SK-N-SH (cell line): ENCODE measurements at regions not wholly inside any gene's neighbourhood (a gene's known extent, or its start where the extent isn't known, plus 50 kb on each side); places are given as distances from the start of the nearest gene placed in this dataset.

ENCODE experiments used
- CTCF ChIA-PET: fragments of 300-600, 350-600 bp; formaldehyde crosslinking; extraction: SDS; loops from one replicate; lab custom pipeline; 2021; lab: Yijun Ruan, JAX
- POLR2A ChIA-PET: fragments of 350-600 bp; sonication (Branson Sonifier 250); formaldehyde crosslinking; extraction: SDS; loops from one replicate; lab custom pipeline; 2020; ENCODE audit warnings: antibody characterized with exemption, inconsistent platforms; lab: Yijun Ruan, JAX
- DNase-seq: peaks from one replicate; pipeline ENCODE4 v3.0.0; 2012
- H2AFZ ChIP-seq: fragments of 200-600 bp; sonication (generic); 2 replicates; pipeline ENCODE4 v1.8.1; 2016; ENCODE audit warnings: antibody characterized with exemption, mild to moderate bottlenecking, low read depth
- H3F3A ChIP-seq: fragments of 200-600 bp; sonication (generic); replicated peaks from 2 replicates; pipeline ENCODE3; 2016; ENCODE audit warnings: antibody characterized with exemption, mild to moderate bottlenecking; ENCODE audit not compliant: insufficient read depth
- H3K27ac ChIP-seq, 2 experiments: fragments of 200-500 bp in 1 of 2; fragments of 200-600 bp in 1 of 2; sonication (Bioruptor generic) in 1 of 2; sonication (generic), shearing (Covaris generic) in 1 of 2; 2 replicates each; pipeline versions ENCODE4 v1.5.1 to v1.6.1; 2014 to 2016; ENCODE audit warnings: low read depth in 2 of 2, inconsistent platforms in 1 of 2, low read length in 1 of 2, mild to moderate bottlenecking in 1 of 2, mixed read lengths in 1 of 2
- H3K27me3 ChIP-seq: fragments of 200-600 bp; sonication (generic), shearing (Covaris generic); 2 replicates; pipeline ENCODE4 v1.6.1; 2016; ENCODE audit warnings: mixed run types; ENCODE audit not compliant: insufficient read depth
- H3K36me3 ChIP-seq, 2 experiments: fragments of 200-500 bp in 1 of 2; fragments of 200-600 bp in 1 of 2; sonication (Bioruptor generic) in 1 of 2; sonication (generic) in 1 of 2; replicated peaks in 1 of 2; 2 replicates each; pipeline versions ENCODE3 to v1.5.1; 2014 to 2016; ENCODE audit warnings: low read length in 1 of 2, mild to moderate bottlenecking in 1 of 2; ENCODE audit not compliant: insufficient read depth in 2 of 2, control insufficient read depth in 1 of 2
- H3K4me1 ChIP-seq, 2 experiments: fragments of 200-500 bp in 1 of 2; fragments of 200-600 bp in 1 of 2; sonication (Bioruptor generic) in 1 of 2; sonication (generic), shearing (Covaris generic) in 1 of 2; 2 replicates each; pipeline versions ENCODE4 v1.5.1 to v1.6.1; 2014 to 2016; ENCODE audit warnings: low read depth in 1 of 2, low read length in 1 of 2, mixed run types in 1 of 2; ENCODE audit not compliant: insufficient read depth in 2 of 2, control insufficient read depth in 1 of 2
- H3K4me2 ChIP-seq: fragments of 200-600 bp; sonication (generic), shearing (Covaris generic); 2 replicates; pipeline ENCODE4 v1.6.1; 2017; ENCODE audit warnings: mixed run types
- H3K4me3 ChIP-seq, 2 experiments: fragments of 200-500 bp in 1 of 2; fragments of 200-600 bp in 1 of 2; sonication (Bioruptor generic) in 1 of 2; sonication (generic), shearing (Covaris generic) in 1 of 2; 2 replicates each; pipeline versions ENCODE4 v1.5.1 to v1.8.1; 2014 to 2016; ENCODE audit warnings: low read depth in 2 of 2, inconsistent platforms in 1 of 2, low read length in 1 of 2, mild to moderate bottlenecking in 1 of 2, mixed read lengths in 1 of 2, moderate library complexity in 1 of 2
- H3K79me2 ChIP-seq: fragments of 200-600 bp; sonication (generic); 2 replicates; pipeline ENCODE4 v1.8.1; 2017; ENCODE audit warnings: mild to moderate bottlenecking; ENCODE audit not compliant: insufficient read depth
- H3K9ac ChIP-seq: fragments of 200-600 bp; sonication (generic); 2 replicates; pipeline ENCODE4 v1.6.1; 2017; ENCODE audit warnings: mixed run types
- H3K9me2 ChIP-seq: fragments of 200-600 bp; sonication (generic); 2 replicates; pipeline ENCODE4 v1.6.1; 2017; ENCODE audit warnings: mixed run types
- H3K9me3 ChIP-seq: fragments of 200-600 bp; sonication (generic); 2 replicates; pipeline ENCODE4 v1.6.1; 2017; ENCODE audit warnings: mixed run types, mild to moderate bottlenecking, moderate library complexity
- H4K20me1 ChIP-seq: fragments of 200-600 bp; sonication (generic); 2 replicates; pipeline ENCODE4 v1.6.1; 2017; ENCODE audit warnings: mild to moderate bottlenecking, mixed run types; ENCODE audit not compliant: insufficient read depth
- ELF1 ChIP-seq: IDR thresholded peaks from 2 replicates; pipeline ENCODE4 v1.4.0; 2012
- FOSL2 ChIP-seq: IDR thresholded peaks from 2 replicates; pipeline ENCODE4 v1.4.0; 2012; ENCODE audit warnings: low read depth, mild to moderate bottlenecking, moderate library complexity, borderline replicate concordance
- MAX ChIP-seq: IDR thresholded peaks from 2 replicates; pipeline ENCODE4 v1.4.0; 2012; ENCODE audit warnings: low read depth
- POLR2AphosphoS5 ChIP-seq: IDR thresholded peaks from 2 replicates; pipeline ENCODE4 v1.6.1; 2012; ENCODE audit warnings: low read depth, low read length
- RAD21 ChIP-seq: IDR thresholded peaks from 2 replicates; pipeline ENCODE4 v1.6.1; 2012; ENCODE audit warnings: mild to moderate bottlenecking, low read length
- RFX5 ChIP-seq: IDR thresholded peaks from 2 replicates; pipeline ENCODE4 v1.6.1; 2012; ENCODE audit warnings: mild to moderate bottlenecking, improper control_type of control experiment, low read length
- SIN3A ChIP-seq: IDR thresholded peaks from 2 replicates; pipeline ENCODE4 v1.6.1; 2012; ENCODE audit warnings: low read depth, mild to moderate bottlenecking, low read length, moderate library complexity, borderline replicate concordance
- TAF1 ChIP-seq: IDR thresholded peaks from 2 replicates; pipeline ENCODE4 v1.6.1; 2012; ENCODE audit warnings: low read depth, mild to moderate bottlenecking, low read length, moderate library complexity, borderline replicate concordance
- TCF12 ChIP-seq: IDR thresholded peaks from 2 replicates; pipeline ENCODE4 v1.4.0; 2012
- TEAD4 ChIP-seq: IDR thresholded peaks from 2 replicates; pipeline ENCODE4 v1.4.0; 2012; ENCODE audit warnings: mild to moderate bottlenecking, borderline replicate concordance; ENCODE audit not compliant: insufficient read depth
- whole genome bisulfite sequencing: methylation state at CpG from one replicate; pipeline ENCODE4 v1.1.6; 2017; ENCODE audit warnings: low lambda C conversion rate; 5-methylcytosine and 5-hydroxymethylcytosine counted together
- TF ChIP-seq, protein P1 (sequence below): IDR thresholded peaks from 2 replicates; pipeline ENCODE4 v1.6.1; 2012; ENCODE audit warnings: mild to moderate bottlenecking, low read depth, low read length, moderate library complexity

GRCh38 chr5:82347201-82347865 is 69.2 kb upstream of the RPS23 start:
- no peaks in the 10 kb centered on the region for H3K9me3 ChIP-seq
- no peaks in the 10 kb centered on the region for H3K9me2 ChIP-seq
- H3K4me1 ChIP-seq: peaks cover 10 to 14% of the 10 kb centered on the region in 2 experiments; a peak in 1 of 4 replicates
- H3F3A ChIP-seq: no peaks in the 10 kb centered on the region
- H3K27me3 ChIP-seq: no peaks in the 10 kb centered on the region
- 78% methylated on average over 12 of the region's 12 CpGs for WGBS
- TF ChIP-seq FOSL2 (no peak), MAX (0 out of 2 replicates have a peak, but pooled peaks have one; percentile 50), SIN3A (no peak)
- no peak overlapping the region for H3K9ac ChIP-seq
- H4K20me1 ChIP-seq: no peaks in the 10 kb centered on the region
- H3K36me3 ChIP-seq: no peaks in the 10 kb centered on the region
- DNase-seq: no peak
- no peaks in the 10 kb centered on the region for H3K79me2 ChIP-seq
- CTCF ChIA-PET: interaction anchor here (0.6 to 1.2 kb wide), 3 partner anchors 35 to 1216 kb away, joined by 3 to 6 read pairs (median 3); no protein-coding TSS in a partner anchor
- H3K4me2 ChIP-seq: no peak overlapping the region
- peak overlapping the region; percentile 49; the same call in 1 of the 2 replicates for H2AFZ ChIP-seq
- H3K4me3 ChIP-seq: no peak overlapping the region
- peak overlapping the region in 1 of 2 experiments; percentile 51; a peak in 2 of 4 replicates for H3K27ac ChIP-seq
- POLR2A ChIA-PET: no interaction called here

GRCh38 chr5:82346399-82347165 is 68.4 kb upstream of the RPS23 start:
- no peak for DNase-seq
- Histone ChIP-seq H3K9ac (no peak overlapping the region), H3K9me2 (no peaks in the 10 kb centered on the region), H3K79me2 (no peaks in the 10 kb centered on the region), H2AFZ (peak overlapping the region; percentile 49; the same call in 1 of the 2 replicates), H3K4me3 (no peak overlapping the region), H3K27ac (peak overlapping the region in 1 of 2 experiments; percentile 51; a peak in 1 of 4 replicates), H3K27me3 (no peaks in the 10 kb centered on the region), H3K4me1 (peaks cover 10 to 11% of the 10 kb centered on the region in 2 experiments; a peak in 1 of 4 replicates), H3K4me2 (no peak overlapping the region), H3F3A (no peaks in the 10 kb centered on the region), H3K36me3 (no peaks in the 10 kb centered on the region), H4K20me1 (no peaks in the 10 kb centered on the region), H3K9me3 (no peaks in the 10 kb centered on the region)
- POLR2A ChIA-PET: no interaction called here
- TF ChIP-seq ELF1: no peak
- TF ChIP-seq TAF1: no peak
- TF ChIP-seq RFX5: no peak
- TF ChIP-seq FOSL2: no peak
- no peak for TF ChIP-seq TCF12
- no peak for TF ChIP-seq TEAD4
- TF ChIP-seq RAD21: no peak
- TF ChIP-seq, protein P1, sequence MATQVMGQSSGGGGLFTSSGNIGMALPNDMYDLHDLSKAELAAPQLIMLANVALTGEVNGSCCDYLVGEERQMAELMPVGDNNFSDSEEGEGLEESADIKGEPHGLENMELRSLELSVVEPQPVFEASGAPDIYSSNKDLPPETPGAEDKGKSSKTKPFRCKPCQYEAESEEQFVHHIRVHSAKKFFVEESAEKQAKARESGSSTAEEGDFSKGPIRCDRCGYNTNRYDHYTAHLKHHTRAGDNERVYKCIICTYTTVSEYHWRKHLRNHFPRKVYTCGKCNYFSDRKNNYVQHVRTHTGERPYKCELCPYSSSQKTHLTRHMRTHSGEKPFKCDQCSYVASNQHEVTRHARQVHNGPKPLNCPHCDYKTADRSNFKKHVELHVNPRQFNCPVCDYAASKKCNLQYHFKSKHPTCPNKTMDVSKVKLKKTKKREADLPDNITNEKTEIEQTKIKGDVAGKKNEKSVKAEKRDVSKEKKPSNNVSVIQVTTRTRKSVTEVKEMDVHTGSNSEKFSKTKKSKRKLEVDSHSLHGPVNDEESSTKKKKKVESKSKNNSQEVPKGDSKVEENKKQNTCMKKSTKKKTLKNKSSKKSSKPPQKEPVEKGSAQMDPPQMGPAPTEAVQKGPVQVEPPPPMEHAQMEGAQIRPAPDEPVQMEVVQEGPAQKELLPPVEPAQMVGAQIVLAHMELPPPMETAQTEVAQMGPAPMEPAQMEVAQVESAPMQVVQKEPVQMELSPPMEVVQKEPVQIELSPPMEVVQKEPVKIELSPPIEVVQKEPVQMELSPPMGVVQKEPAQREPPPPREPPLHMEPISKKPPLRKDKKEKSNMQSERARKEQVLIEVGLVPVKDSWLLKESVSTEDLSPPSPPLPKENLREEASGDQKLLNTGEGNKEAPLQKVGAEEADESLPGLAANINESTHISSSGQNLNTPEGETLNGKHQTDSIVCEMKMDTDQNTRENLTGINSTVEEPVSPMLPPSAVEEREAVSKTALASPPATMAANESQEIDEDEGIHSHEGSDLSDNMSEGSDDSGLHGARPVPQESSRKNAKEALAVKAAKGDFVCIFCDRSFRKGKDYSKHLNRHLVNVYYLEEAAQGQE: no peak
- TF ChIP-seq POLR2AphosphoS5: no peak
- CTCF ChIA-PET: interaction anchor here (0.6 to 1.2 kb wide), 6 partner anchors 12 to 1218 kb away, joined by 3 to 6 read pairs (median 3); no protein-coding TSS in a partner anchor
- 81% methylated on average over 9 of the region's 10 CpGs for WGBS
